Gastroesophageal sphincter (tissue), 4 donors: ENCODE measurements at regions not wholly inside any gene's neighbourhood (a gene's known extent, or its start where the extent isn't known, plus 50 kb on each side); places are given as distances from the start of the nearest gene placed in this dataset.

ENCODE experiments used
- ATAC-seq: fragments of 150-250 bp; one replicate; pipeline ENCODE4 v1.9.1; 2016; ENCODE audit warnings: mild to moderate bottlenecking, moderate library complexity
- H3K27ac ChIP-seq, 4 donors: fragments of 200-600 bp; sonication (generic) in 3 of 4; 1 replicate in 3 of 4; 2 replicates in 1 of 4; pipeline ENCODE4 v1.5.1; 2016 to 2019
- H3K27me3 ChIP-seq: fragments of 200-600 bp; sonication (generic); one replicate; pipeline ENCODE4 v1.5.1; 2019
- H3K36me3 ChIP-seq, 2 donors: fragments of 200-600 bp; sonication (generic); one replicate each; pipeline ENCODE4 v1.5.1; 2019; ENCODE audit warnings: control low read depth in 1 of 2
- H3K4me1 ChIP-seq, 3 donors: fragments of 200-600 bp; sonication (generic); 1 replicate in 2 of 3; 2 replicates in 1 of 3; pipeline ENCODE4 v1.5.1; 2016 to 2019; ENCODE audit warnings: control low read depth in 2 of 3
- H3K4me3 ChIP-seq, 2 donors: fragments of 200-600 bp; sonication (generic); one replicate each; pipeline ENCODE4 v1.5.1; 2019; ENCODE audit warnings: mild to moderate bottlenecking in 1 of 2, moderate library complexity in 1 of 2
- H3K9me3 ChIP-seq, 3 donors: fragments of 200-600 bp; sonication (generic); one replicate each; pipeline ENCODE4 v1.5.1; 2017 to 2019; ENCODE audit warnings: control low read depth in 2 of 3
- CTCF ChIP-seq, 4 experiments: fragments of 200-600 bp in 2 of 4; fragments of 450-650 bp in 2 of 4; sonication (generic) in 1 of 4; IDR thresholded peaks; one replicate each; pipeline ENCODE4 v1.5.1; 2017 to 2019; ENCODE audit warnings: antibody characterized with exemption in 4 of 4, mild to moderate bottlenecking in 2 of 4, moderate library complexity in 2 of 4
- EP300 ChIP-seq: sonication (generic); formaldehyde crosslinking; IDR thresholded peaks from one replicate; pipeline ENCODE4 v1.6.1; 2017; ENCODE audit warnings: antibody characterized with exemption, mild to moderate bottlenecking
- POLR2A ChIP-seq, 2 donors: fragments of 450-650 bp; IDR thresholded peaks; one replicate each; pipeline ENCODE4 v1.6.1; 2017; ENCODE audit warnings: antibody characterized with exemption in 2 of 2, mild to moderate bottlenecking in 2 of 2, moderate library complexity in 1 of 2
- POLR2AphosphoS5 ChIP-seq: sonication (generic); formaldehyde crosslinking; IDR thresholded peaks from one replicate; pipeline ENCODE4 v1.6.1; 2017; ENCODE audit warnings: antibody characterized with exemption
- WGBS, 2 donors: methylation state at CpG; one replicate each; pipeline ENCODE4 v1.1.5; 2018; ENCODE audit warnings: low coverage in 1 of 2; 5-methylcytosine and 5-hydroxymethylcytosine counted together

- no peaks in the 10 kb centered on the region for H3K4me1 ChIP-seq
- no peak overlapping the region for H3K4me3 ChIP-seq
- H3K27me3 ChIP-seq = peaks cover 5% of the 10 kb centered on the region
- no peak for ATAC-seq
- no peak overlapping the region for H3K27ac ChIP-seq
- no peaks in the 10 kb centered on the region for H3K36me3 ChIP-seq
- H3K9me3 ChIP-seq = no peaks in the 10 kb centered on the region
- TF ChIP-seq POLR2A (IDR thresholded peaks at IDR 0.05) = no peak
- no peak for TF ChIP-seq EP300
- TF ChIP-seq POLR2AphosphoS5 = no peak
- no peak for TF ChIP-seq CTCF (IDR thresholded peaks at IDR 0.05)
- 47 to 71% methylated on average over 1 of the region's 1 CpG for WGBS, 2 donors
Measured at GRCh38 chr12:126432780-126433179, 1367.5 kb downstream of the AACS start.

- H3K4me3 ChIP-seq = no peak overlapping the region
- no peaks in the 10 kb centered on the region for H3K4me1 ChIP-seq
- no peak overlapping the region for H3K27ac ChIP-seq
- WGBS, 2 donors = 82 to 97% methylated on average over 2 to 5 of the region's 5 CpGs
- H3K27me3 ChIP-seq = peaks cover 5% of the 10 kb centered on the region
- no peaks in the 10 kb centered on the region for H3K36me3 ChIP-seq
- no peak for ATAC-seq
- H3K9me3 ChIP-seq = no peaks in the 10 kb centered on the region
- TF ChIP-seq POLR2A (IDR thresholded peaks at IDR 0.05) (no peak), CTCF (IDR thresholded peaks at IDR 0.05) (no peak), EP300 (no peak), POLR2AphosphoS5 (no peak)
Measured at GRCh38 chr12:126434412-126434985, 1369.3 kb downstream of the AACS start.

- Histone ChIP-seq H3K4me3 (no peak overlapping the region), H3K9me3 (no peaks in the 10 kb centered on the region), H3K27me3 (peaks cover 5% of the 10 kb centered on the region), H3K27ac (no peak overlapping the region), H3K36me3 (no peaks in the 10 kb centered on the region), H3K4me1 (no peaks in the 10 kb centered on the region)
- no peak for ATAC-seq
- WGBS, 2 donors = 77 to 91% methylated on average over 3 of the region's 3 CpGs
- TF ChIP-seq POLR2A (IDR thresholded peaks at IDR 0.05) (no peak), POLR2AphosphoS5 (no peak), CTCF (IDR thresholded peaks at IDR 0.05) (no peak), EP300 (no peak)
Measured at GRCh38 chr12:126436041-126436440, 1370.8 kb downstream of the AACS start.

GRCh38 chr12:126437934-126438333 is 1372.7 kb downstream of the AACS start:
- Histone ChIP-seq H3K27ac (no peak overlapping the region), H3K36me3 (no peaks in the 10 kb centered on the region), H3K4me3 (no peak overlapping the region), H3K27me3 (peaks cover 5% of the 10 kb centered on the region), H3K9me3 (no peaks in the 10 kb centered on the region), H3K4me1 (no peaks in the 10 kb centered on the region)
- ATAC-seq = no peak
- TF ChIP-seq CTCF (IDR thresholded peaks at IDR 0.05) (no peak), POLR2A (IDR thresholded peaks at IDR 0.05) (no peak), EP300 (no peak), POLR2AphosphoS5 (no peak)
- 100% methylated on average over 1 of the region's 1 CpG; no CpG with 5 or more reads in 1 of the 2 donors for WGBS, 2 donors

- no peak for TF ChIP-seq POLR2A (IDR thresholded peaks at IDR 0.05)
- no peak for TF ChIP-seq CTCF (IDR thresholded peaks at IDR 0.05)
- no peaks in the 10 kb centered on the region for H3K4me1 ChIP-seq
- no peaks in the 10 kb centered on the region for H3K36me3 ChIP-seq
- H3K27ac ChIP-seq = no peak overlapping the region
- WGBS, 2 donors = 40 to 62% methylated on average over 2 to 6 of the region's 7 CpGs
- no peaks in the 10 kb centered on the region for H3K27me3 ChIP-seq
- H3K9me3 ChIP-seq = no peaks in the 10 kb centered on the region
- H3K4me3 ChIP-seq = no peak overlapping the region
- ATAC-seq = no peak
Measured at GRCh38 chr12:126443977-126444376, 1378.7 kb downstream of the AACS start.
